AG10803 (cell line): ENCODE measurements at regions not wholly inside any gene's neighbourhood (a gene's known extent, or its start where the extent isn't known, plus 50 kb on each side); places are given as distances from the start of the nearest gene placed in this dataset.

Experiments used
- DNase-seq: peaks from one replicate; pipeline ENCODE4 v3.0.0; 2010; ENCODE audit warnings: low read depth
- H3K4me3 ChIP-seq: 2 replicates; pipeline ENCODE4 v1.5.1; 2011; ENCODE audit warnings: mild to moderate bottlenecking, low read length, control low read depth
- TF ChIP-seq, protein P1 (sequence below): conservative IDR thresholded peaks from 2 replicates; pipeline ENCODE4 v1.5.1; 2011; ENCODE audit warnings: mild to moderate bottlenecking, low read length, control low read depth, inconsistent platforms

DNA sequence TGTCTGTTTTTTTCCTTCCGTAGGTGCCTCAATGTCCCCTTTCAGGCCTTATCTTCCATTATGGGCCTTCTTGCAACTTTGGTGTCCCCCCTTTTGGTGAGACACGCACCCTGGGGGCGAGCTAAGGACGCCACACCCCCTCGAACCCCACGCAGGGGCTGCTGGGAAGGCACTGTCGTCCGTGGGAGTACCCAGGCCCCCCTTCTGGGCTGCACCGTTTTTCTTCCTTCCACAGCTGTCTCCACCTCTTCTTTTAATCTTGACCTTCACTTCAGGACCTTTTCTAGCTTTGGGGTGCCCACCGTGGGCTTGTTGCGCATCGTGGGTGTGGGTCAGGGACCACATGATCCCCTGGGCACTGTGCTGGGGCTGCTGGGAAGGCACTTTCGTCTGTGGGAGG, 271.8 kb downstream of the ALG10 start:
- DNase-seq = no peak
- no peak overlapping the region for H3K4me3 ChIP-seq
- TF ChIP-seq, protein P1, sequence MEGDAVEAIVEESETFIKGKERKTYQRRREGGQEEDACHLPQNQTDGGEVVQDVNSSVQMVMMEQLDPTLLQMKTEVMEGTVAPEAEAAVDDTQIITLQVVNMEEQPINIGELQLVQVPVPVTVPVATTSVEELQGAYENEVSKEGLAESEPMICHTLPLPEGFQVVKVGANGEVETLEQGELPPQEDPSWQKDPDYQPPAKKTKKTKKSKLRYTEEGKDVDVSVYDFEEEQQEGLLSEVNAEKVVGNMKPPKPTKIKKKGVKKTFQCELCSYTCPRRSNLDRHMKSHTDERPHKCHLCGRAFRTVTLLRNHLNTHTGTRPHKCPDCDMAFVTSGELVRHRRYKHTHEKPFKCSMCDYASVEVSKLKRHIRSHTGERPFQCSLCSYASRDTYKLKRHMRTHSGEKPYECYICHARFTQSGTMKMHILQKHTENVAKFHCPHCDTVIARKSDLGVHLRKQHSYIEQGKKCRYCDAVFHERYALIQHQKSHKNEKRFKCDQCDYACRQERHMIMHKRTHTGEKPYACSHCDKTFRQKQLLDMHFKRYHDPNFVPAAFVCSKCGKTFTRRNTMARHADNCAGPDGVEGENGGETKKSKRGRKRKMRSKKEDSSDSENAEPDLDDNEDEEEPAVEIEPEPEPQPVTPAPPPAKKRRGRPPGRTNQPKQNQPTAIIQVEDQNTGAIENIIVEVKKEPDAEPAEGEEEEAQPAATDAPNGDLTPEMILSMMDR = no peak

GRCh38 chr12:34294671-34295365, 272.5 kb downstream of the ALG10 start:
- H3K4me3 ChIP-seq = no peak overlapping the region
- no peak for DNase-seq
- TF ChIP-seq, protein P1 = no peak

DNA sequence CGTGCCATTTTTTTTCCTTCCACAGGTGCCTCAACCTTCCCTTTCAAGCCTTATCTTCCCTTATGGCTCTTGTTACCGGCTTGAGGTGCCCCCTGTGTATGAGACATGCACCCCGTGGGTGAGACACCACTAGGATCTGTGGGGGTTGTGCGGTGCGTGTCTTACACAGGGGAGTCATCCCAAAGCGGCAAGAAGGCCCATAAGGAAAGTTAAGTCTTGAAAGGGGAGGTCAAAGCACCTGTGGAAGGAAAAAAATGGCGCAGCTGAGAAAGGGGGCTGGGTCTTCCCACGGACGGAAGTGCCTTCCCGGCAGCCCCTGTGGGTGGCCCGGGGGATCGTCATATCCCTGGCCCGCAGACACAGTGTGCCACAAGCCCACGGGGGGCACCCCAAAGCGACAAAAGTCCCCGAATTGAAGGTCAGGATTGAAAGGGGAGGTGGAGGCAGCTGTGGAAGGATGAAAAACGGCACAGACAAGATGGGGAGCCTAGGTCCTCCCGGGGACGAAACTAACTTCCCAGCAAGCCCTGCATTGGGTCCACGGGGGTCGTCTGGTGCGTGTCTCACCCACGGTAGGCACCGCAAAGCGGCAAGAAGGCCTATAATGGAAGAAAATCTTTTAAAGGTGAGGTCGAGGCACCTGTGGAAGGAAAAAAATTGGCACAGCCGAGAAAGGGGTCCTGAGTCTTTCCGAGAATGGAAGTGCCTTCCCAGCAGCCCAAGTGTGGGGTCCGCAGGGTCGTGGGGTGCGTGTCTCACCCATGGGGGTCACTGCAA, 273.3 kb downstream of the ALG10 start:
- H3K4me3 ChIP-seq = no peak overlapping the region
- TF ChIP-seq, protein P1 = no peak
- DNase-seq = no peak

DNA sequence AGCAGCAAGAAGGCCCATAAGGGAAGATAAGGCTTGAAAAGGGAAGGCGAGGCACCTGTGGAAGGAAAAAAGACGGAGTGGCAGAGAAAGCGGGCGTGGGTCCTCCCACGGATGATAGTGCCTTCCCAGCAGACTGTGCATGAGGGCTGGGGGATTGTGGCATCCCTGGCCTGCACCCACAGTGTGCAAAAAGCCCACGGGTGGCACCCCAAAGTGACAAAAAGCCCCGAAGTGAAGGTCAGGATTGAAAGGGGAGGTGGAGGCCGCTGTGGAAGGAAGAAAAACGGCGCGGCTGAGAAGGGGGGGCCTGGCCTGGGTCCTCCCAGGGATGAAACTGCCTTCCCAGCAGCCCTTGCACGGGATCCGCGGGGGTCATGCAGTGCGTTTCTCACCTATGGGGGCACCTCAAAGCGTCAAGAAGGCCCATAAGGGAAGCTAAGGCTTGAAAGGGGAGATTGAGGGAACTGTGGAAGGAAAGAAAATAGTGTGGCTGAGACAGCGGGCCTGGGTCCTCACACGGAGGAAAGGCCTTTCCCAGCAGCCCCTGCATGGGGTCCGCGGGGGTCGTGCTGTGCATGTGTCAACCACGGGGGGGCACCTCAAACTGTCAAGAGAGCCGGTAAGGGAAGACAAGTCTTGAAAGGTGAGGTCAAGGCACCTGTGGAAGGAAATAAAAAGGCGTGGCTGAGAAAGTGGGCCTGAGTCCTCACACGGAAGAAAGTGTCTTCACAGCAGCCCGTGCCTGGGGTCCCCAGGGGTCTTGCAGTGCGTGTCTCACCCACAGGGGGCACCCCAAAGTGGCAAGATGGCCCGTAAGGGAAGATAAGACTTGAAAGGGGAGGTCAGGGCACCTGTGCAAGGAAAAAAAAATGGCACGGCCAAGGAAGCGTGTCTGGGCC, 274.1 kb downstream of the ALG10 start:
- no peak for DNase-seq

GRCh38 chr12:34297126-34297789, 275.0 kb downstream of the ALG10 start:
- TF ChIP-seq, protein P1 = no peak
- no peak overlapping the region for H3K4me3 ChIP-seq
- DNase-seq = no peak

More for the DNA sequence above, 274.1 kb downstream of the ALG10 start:
- H3K4me3 ChIP-seq = no peak overlapping the region
- TF ChIP-seq, protein P1 = no peak

- TF ChIP-seq, protein P1 = no peak
- DNase-seq = no peak
- H3K4me3 ChIP-seq = no peak overlapping the region
Measured at GRCh38 chr12:34297790-34298164, 275.5 kb downstream of the ALG10 start.
